H9 (cell line): ENCODE measurements at regions not wholly inside any gene's neighbourhood (a gene's known extent, or its start where the extent isn't known, plus 50 kb on each side); places are given as distances from the start of the nearest gene placed in this dataset.

Experiments
- DNase-seq: peaks from one replicate; pipeline ENCODE4 v3.0.0-alpha.2; 2017
- H2AFZ ChIP-seq: one replicate; pipeline ENCODE4 v1.6.1; 2013; ENCODE audit warnings: mild to moderate bottlenecking, low read length, control low read depth, moderate library complexity
- H2AK5ac ChIP-seq: 2 replicates; pipeline ENCODE4 v1.6.1; 2013; ENCODE audit warnings: low read length, control low read depth, mixed read lengths; ENCODE audit not compliant: insufficient read length
- H2BK120ac ChIP-seq: one replicate; pipeline ENCODE4 v1.6.1; 2013; ENCODE audit warnings: low read depth, mild to moderate bottlenecking, low read length, control low read depth, inconsistent platforms; ENCODE audit not compliant: poor library complexity, severe bottlenecking
- H2BK12ac ChIP-seq: 2 replicates; pipeline ENCODE4 v1.6.1; 2013; ENCODE audit warnings: low read length, control low read depth, mixed read lengths, low read depth; ENCODE audit not compliant: insufficient read length
- H2BK15ac ChIP-seq: 2 replicates; pipeline ENCODE4 v1.6.1; 2013; ENCODE audit warnings: low read depth, low read length, control low read depth
- H2BK20ac ChIP-seq: one replicate; pipeline ENCODE4 v1.6.1; 2013; ENCODE audit warnings: low read depth, mild to moderate bottlenecking, low read length, control low read depth, inconsistent platforms; ENCODE audit not compliant: poor library complexity, severe bottlenecking
- H2BK5ac ChIP-seq: 2 replicates; pipeline ENCODE4 v1.6.1; 2013; ENCODE audit warnings: low read length, control low read depth, mixed read lengths; ENCODE audit not compliant: insufficient read length
- H3K14ac ChIP-seq: 2 replicates; pipeline ENCODE4 v1.6.1; 2013; ENCODE audit warnings: low read length, control low read depth; ENCODE audit not compliant: insufficient read depth
- H3K18ac ChIP-seq: 2 replicates; pipeline ENCODE4 v1.6.1; 2013; ENCODE audit warnings: low read depth, mild to moderate bottlenecking, mixed read lengths, low read length, control low read depth; ENCODE audit not compliant: insufficient read length
- H3K23ac ChIP-seq: 2 replicates; pipeline ENCODE4 v1.6.1; 2013; ENCODE audit warnings: low read length, control low read depth, mixed read lengths, low read depth; ENCODE audit not compliant: insufficient read length
- H3K23me2 ChIP-seq: 2 replicates; pipeline ENCODE4 v1.6.1; 2013; ENCODE audit warnings: low read depth, mild to moderate bottlenecking, mixed read lengths, low read length, control low read depth; ENCODE audit not compliant: insufficient read length, poor library complexity, severe bottlenecking
- H3K27ac ChIP-seq: 2 replicates; pipeline ENCODE4 v1.5.1; 2013; ENCODE audit warnings: low read length, control low read depth, mixed read lengths, low read depth; ENCODE audit not compliant: insufficient read length
- H3K27me3 ChIP-seq: 2 replicates; pipeline ENCODE4 v1.6.1; 2013; ENCODE audit warnings: low read length, control low read depth, inconsistent platforms; ENCODE audit not compliant: insufficient read depth
- H3K4ac ChIP-seq: 2 replicates; pipeline ENCODE4 v1.6.1; 2013; ENCODE audit warnings: low read depth, mild to moderate bottlenecking, control low read depth, inconsistent platforms, low read length, moderate library complexity
- H3K4me1 ChIP-seq: 2 replicates; pipeline ENCODE4 v1.6.1; 2013; ENCODE audit warnings: low read length, control low read depth, inconsistent platforms; ENCODE audit not compliant: insufficient read depth
- H3K4me2 ChIP-seq: 2 replicates; pipeline ENCODE4 v1.6.1; 2013; ENCODE audit warnings: low read length, control low read depth, mixed read lengths; ENCODE audit not compliant: insufficient read length, insufficient read depth
- H3K56ac ChIP-seq: 2 replicates; pipeline ENCODE4 v1.6.1; 2013; ENCODE audit warnings: low read depth, mild to moderate bottlenecking, mixed read lengths, low read length, control low read depth; ENCODE audit not compliant: insufficient read length
- H3K79me1 ChIP-seq: 2 replicates; pipeline ENCODE4 v1.6.1; 2013; ENCODE audit warnings: low read depth, mild to moderate bottlenecking, moderate library complexity, low read length, control low read depth, inconsistent platforms; ENCODE audit not compliant: insufficient read depth, poor library complexity, severe bottlenecking
- H3K79me2 ChIP-seq: 2 replicates; pipeline ENCODE4 v1.6.1; 2013; ENCODE audit warnings: low read length, control low read depth, inconsistent platforms; ENCODE audit not compliant: insufficient read depth
- H3K9ac ChIP-seq: 2 replicates; pipeline ENCODE4 v1.6.1; 2013; ENCODE audit warnings: low read length, control low read depth, mixed read lengths; ENCODE audit not compliant: insufficient read length; ENCODE audit errors: extremely low read depth
- H3K9me3 ChIP-seq: one replicate; pipeline ENCODE4 v1.6.1; 2013; ENCODE audit warnings: low read depth, low read length, inconsistent platforms; ENCODE audit not compliant: control insufficient read depth
- H3T11ph ChIP-seq: one replicate; pipeline ENCODE4 v1.6.1; 2013; ENCODE audit warnings: mild to moderate bottlenecking, low read length, control low read depth, inconsistent platforms
- H4K20me1 ChIP-seq: one replicate; pipeline ENCODE4 v1.6.1; 2013; ENCODE audit not compliant: control insufficient read depth, insufficient read length, insufficient read depth
- H4K5ac ChIP-seq: 2 replicates; pipeline ENCODE4 v1.6.1; 2013; ENCODE audit warnings: low read depth, mild to moderate bottlenecking, mixed read lengths, low read length, control low read depth; ENCODE audit not compliant: insufficient read length
- H4K8ac ChIP-seq: replicated peaks from 2 replicates; pipeline ENCODE4 v1.6.1; 2013; ENCODE audit warnings: low read length, control low read depth, mixed read lengths, low read depth; ENCODE audit not compliant: insufficient read length
- H4K91ac ChIP-seq: 2 replicates; pipeline ENCODE4 v1.6.1; 2013; ENCODE audit warnings: low read depth, mild to moderate bottlenecking, moderate library complexity, mixed read lengths, low read length, control low read depth; ENCODE audit not compliant: insufficient read length
- H3K27ac Mint-ChIP-seq, 3 experiments: 2 replicates in 2 of 3; 3 replicates in 1 of 3; pipeline ENCODE4 v1.8.0; 2020 to 2021; ENCODE audit warnings: mixed read lengths in 3 of 3, mild to moderate bottlenecking in 1 of 3, moderate library complexity in 1 of 3
- H3K27me3 Mint-ChIP-seq: 2 replicates; pipeline ENCODE4 v1.8.0; 2021; ENCODE audit warnings: low read depth, mild to moderate bottlenecking, moderate library complexity, mixed read lengths
- H3K36me3 Mint-ChIP-seq, 3 experiments: 2 replicates in 2 of 3; 3 replicates in 1 of 3; pipeline ENCODE4 v1.8.0; 2020 to 2021; ENCODE audit warnings: low read depth in 3 of 3, mixed read lengths in 3 of 3; ENCODE audit not compliant: insufficient read depth in 1 of 3
- H3K4me1 Mint-ChIP-seq, 2 experiments: 2 replicates each; pipeline ENCODE4 v1.8.0; 2020; ENCODE audit warnings: mixed read lengths in 2 of 2
- H3K4me3 Mint-ChIP-seq, 2 experiments: 2 replicates in 1 of 2; 3 replicates in 1 of 2; pipeline ENCODE4 v1.8.0; 2020 to 2021; ENCODE audit warnings: mild to moderate bottlenecking in 2 of 2, mixed read lengths in 2 of 2, moderate library complexity in 1 of 2
- H3K9me3 Mint-ChIP-seq, 2 experiments: 2 replicates in 1 of 2; 3 replicates in 1 of 2; pipeline ENCODE4 v1.8.0; 2020; ENCODE audit warnings: mild to moderate bottlenecking in 2 of 2, mixed read lengths in 2 of 2, moderate library complexity in 1 of 2
- CTCF ChIP-seq: fragments of 200-600 bp; sonication (generic); conservative IDR thresholded peaks from 3 replicates; pipeline ENCODE4 v1.8.0; 2021; ENCODE audit warnings: antibody characterized with exemption, mild to moderate bottlenecking
- whole genome bisulfite sequencing: extraction: QIAGEN DNeasy Blood & Tissue Kit; methylation state at CpG from one replicate; pipeline ENCODE4 v1.1.7; 2013; ENCODE audit warnings: missing lambda C conversion rate, low lambda C conversion rate, mixed read lengths; ENCODE audit not compliant: insufficient read length; ENCODE audit errors: extremely low coverage; 5-methylcytosine and 5-hydroxymethylcytosine counted together

- Histone ChIP-seq H3T11ph (no peak overlapping the region), H2BK15ac (no peak overlapping the region), H3K4me1 (no peaks in the 10 kb centered on the region), H3K79me1 (no peaks in the 10 kb centered on the region), H2BK12ac (no peak overlapping the region), H4K8ac (no peak overlapping the region), H3K14ac (no peak overlapping the region), H3K4me2 (no peak overlapping the region), H3K9me3 (no peaks in the 10 kb centered on the region), H3K9ac (no peak overlapping the region), H2BK20ac (no peak overlapping the region), H3K23me2 (no peaks in the 10 kb centered on the region), H3K18ac (no peak overlapping the region), H4K20me1 (no peaks in the 10 kb centered on the region), H3K23ac (no peak overlapping the region), H3K27me3 (no peaks in the 10 kb centered on the region), H2AFZ (no peak overlapping the region), H3K27ac (no peak overlapping the region), H4K5ac (no peak overlapping the region), H4K91ac (no peak overlapping the region), H3K4ac (no peak overlapping the region), H2AK5ac (no peak overlapping the region), H3K79me2 (no peaks in the 10 kb centered on the region), H2BK5ac (no peak overlapping the region), H2BK120ac (no peak overlapping the region), H3K56ac (no peak overlapping the region)
- Mint-ChIP-seq H3K27ac (no peak overlapping the region; a peak in 1 of 7 replicates), H3K4me1 (no peaks in the 10 kb centered on the region), H3K27me3 (no peaks in the 10 kb centered on the region; the same call in 1 of the 2 replicates), H3K4me3 (no peak overlapping the region), H3K36me3 (no peaks in the 10 kb centered on the region), H3K9me3 (no peaks in the 10 kb centered on the region)
- no peak for TF ChIP-seq CTCF
- WGBS: no CpG with 5 or more reads among the region's 3 CpGs
- DNase-seq: no peak
Observed at GRCh38 chr11:11036185-11036847, 178.5 kb upstream of the ZBED5 start.
